Colon (tissue), 2 donors: ENCODE measurements at regions not wholly inside any gene's neighbourhood (a gene's known extent, or its start where the extent isn't known, plus 50 kb on each side); places are given as distances from the start of the nearest gene placed in this dataset.

ENCODE experiments used
- FAIRE-seq: peaks from 2 replicates; lab custom pipeline; 2012; peaks lifted over from hg19 to GRCh38; lab: Jason Lieb, UNC
- donor health status: control.
- donor health status: control.

DNA sequence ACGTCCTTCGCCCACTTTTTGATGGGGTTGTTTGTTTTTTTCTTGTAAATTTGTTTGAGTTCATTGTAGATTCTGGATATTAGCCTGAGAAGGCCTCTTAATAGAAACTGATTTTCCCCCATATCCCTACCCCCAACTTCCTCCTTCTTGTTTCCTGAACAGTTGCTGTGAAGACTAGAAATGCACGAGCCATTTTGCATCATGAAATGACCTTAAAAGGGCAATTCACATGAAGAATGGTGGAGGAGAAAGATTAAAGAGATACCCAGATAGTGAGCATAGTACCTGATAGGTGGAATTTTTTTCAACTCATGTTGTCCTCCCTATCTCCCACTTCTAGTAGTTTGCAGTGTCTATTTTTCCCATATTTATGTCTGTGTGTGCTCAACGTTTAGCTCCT, 55.2 kb upstream of the KCNH8 start:
- no peak for FAIRE-seq

DNA sequence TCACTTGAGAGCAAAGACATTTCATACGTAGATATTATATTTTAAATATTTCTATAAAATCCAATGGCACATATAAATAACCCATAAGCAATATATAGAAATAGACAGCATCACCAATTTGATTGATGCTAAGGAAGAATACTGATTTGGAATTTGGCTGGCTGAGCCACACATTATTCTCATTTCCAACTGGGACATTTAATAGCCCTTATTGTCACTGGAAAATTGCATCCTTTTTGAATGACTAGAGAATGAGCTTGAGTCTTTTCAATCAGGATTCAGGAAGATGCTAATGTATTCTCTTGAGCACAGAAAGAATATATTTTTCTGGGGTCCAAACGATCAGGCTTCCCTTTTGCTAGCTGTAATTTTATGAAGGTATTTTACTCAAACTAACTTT, 70.9 kb upstream of the KCNH8 start:
- FAIRE-seq = no peak

DNA sequence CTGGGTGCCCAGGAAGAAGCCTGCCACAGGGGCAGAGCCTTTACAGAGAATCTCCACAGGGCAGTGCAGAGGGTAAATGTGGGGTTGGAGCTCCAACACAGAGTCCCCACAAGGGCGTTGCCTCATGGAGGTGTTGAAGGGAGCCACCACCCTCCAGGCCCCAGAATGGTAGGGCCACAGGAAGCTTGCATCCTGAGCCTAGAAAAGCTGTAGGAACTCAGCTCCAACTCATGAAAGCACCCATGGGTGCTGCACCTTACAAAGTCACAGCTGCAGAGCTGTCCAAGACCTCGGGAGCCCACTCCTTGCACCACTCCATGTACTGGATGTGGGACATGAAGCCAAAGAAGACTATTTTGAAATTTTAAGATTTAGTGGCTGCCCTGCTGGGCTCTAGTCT, 73.3 kb upstream of the KCNH8 start:
- no peak for FAIRE-seq

DNA sequence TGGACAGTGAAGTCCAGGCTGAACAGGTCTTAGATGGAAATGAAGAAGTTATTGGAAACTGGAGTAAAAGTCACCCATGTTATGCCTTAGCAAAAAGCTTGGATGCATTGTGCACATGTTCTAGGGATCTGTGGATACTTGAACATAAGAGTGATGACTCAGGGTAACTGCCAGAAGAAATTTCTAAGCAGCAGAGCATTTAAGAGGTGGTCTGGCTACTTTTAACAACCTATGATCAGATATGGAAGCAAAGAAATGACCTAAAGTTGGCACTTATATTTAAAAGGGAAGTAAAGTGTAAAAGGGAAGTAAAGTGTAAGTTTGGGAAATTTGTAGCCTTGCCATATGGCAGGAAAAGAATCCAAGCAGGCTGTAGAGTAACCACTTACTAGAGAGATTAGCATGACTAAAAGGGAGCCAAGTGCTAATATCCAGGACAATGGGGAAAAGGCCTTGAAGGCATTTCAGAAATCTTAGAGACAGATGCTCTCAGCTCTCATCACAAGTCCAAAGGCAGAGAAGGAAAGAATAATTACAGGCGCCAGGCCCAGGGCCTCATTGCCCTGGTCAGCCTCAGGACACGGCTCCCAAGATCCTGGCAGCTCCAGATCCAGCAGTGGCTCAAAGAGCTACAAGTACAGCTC, 73.9 kb upstream of the KCNH8 start:
- FAIRE-seq = no peak

DNA sequence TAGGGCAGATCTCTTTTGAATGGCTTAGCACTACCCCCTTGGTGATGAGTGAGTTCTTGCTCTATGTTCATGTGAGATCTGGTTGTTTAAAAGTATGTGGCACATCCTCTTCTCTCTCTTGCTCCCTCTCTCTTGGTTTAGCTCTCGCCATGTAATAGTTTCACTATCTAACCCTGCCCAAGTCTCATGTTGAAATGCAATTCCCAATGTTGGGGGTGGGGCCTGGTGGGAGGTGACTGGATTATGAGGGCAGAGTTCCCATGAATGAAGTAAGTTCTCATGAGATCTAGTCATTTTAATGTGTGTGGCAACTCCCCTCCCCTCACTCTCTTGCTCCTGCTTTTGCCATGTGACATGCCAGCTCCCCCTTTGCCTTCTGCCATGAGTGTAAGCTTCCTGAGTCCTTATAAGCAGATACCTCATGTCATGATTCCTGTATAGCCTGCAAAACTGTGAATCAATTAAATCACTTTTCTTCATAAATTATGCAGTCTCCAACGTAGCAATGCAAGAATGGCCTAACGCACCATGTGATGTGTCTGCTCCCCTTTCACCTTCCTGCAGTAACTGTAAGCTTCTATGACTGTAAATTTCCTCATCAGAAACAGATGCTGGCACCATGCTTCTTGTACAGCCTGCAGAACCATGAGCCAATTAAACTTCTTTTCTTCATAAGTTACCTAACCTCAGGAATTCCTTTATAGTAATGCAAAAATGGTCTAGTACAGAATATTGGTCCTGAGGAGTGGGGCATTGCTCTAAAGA, 74.8 kb upstream of the KCNH8 start:
- FAIRE-seq = no peak

DNA sequence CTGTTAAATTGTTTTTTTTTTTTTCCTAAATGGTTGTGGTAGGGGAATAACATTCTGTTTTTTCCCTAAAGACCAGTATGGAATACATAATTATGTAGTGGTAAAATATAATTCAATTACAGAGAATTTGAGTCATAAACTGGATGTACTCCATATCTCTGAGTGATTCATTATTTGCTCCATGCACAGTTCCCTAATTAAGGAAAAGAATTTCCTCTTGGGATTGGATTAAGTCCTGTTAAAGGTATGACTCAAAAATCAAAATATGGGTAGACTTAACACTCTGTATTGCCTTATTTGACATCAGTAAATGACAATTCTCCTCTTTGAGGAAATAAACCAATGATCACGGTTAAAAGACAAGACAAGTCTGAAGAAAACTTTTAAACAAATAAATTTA, 78.0 kb upstream of the KCNH8 start:
- FAIRE-seq = no peak

DNA sequence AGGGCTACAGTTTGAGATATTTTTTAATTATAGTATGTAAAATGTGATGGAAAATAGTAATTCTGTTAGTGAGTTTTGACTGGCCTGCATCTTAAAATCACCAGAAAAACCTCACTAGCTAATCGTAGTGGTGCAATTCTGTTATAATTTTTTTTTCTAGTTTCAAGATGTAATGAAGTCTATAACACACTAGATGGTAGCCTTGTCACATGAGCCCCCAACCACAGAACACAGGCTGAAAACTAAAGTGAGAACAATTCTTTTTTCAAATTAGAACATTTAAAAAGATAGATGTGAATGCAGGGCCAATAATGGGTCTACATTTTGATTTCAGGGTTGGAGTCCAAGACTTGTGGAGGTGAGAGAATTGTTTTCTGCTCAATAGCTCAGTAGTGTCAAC, 83.3 kb upstream of the KCNH8 start:
- FAIRE-seq = no peak

DNA sequence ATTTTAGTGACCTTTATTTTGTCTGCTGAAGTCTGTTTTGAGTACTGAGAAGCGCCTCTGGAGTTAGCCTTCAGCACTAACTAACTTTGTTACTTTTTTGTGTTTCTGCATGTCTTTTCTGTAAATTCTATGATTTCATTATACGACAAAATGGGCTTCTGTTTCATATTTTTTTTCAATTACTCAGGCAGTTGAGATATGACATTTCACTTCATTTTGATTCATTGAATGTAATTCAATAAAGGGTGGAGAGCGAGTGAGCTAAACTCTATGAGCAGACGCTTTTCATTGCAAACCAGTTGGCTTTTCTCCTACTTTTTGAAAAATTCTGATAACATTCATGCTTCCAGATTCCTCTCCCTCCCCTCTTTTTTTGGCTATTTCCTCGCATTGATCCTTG, 84.4 kb upstream of the KCNH8 start:
- no peak for FAIRE-seq

DNA sequence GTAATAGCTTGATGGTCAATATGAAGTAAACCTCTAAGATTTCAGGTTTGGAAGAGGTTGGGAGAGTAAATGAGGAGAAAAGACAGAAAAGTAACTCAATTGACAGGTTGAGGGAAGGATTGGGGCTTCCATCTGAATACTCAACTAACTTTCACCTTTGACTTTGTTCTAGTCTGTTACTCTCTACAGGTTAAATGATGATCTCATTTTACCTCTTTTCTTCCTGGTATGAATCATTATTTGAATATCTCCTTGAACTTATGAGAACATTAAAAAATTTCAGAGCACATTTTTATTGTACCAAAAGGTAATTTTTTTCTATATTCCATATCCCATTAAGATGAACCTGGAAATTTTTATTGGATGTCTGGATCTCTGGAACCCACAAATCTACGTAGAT, 87.9 kb upstream of the KCNH8 start:
- FAIRE-seq = no peak

DNA sequence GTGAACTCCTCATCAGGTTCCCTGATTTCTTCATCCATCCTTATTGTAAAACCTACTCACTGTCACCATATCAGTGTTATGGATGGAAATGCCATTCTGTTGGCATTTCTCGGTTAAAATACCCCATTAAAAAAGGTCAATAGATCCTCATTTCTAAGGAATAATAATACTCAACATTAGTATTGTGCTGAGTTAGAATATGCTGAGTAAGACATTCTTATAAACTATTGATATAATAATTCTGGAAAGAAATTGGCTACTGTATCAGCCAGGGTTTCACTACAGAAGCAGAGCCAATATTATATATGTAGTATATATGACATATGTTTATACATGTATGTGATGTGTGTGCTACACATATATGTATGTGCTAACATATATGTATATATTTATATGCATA, 95.4 kb upstream of the KCNH8 start:
- no peak for FAIRE-seq

DNA sequence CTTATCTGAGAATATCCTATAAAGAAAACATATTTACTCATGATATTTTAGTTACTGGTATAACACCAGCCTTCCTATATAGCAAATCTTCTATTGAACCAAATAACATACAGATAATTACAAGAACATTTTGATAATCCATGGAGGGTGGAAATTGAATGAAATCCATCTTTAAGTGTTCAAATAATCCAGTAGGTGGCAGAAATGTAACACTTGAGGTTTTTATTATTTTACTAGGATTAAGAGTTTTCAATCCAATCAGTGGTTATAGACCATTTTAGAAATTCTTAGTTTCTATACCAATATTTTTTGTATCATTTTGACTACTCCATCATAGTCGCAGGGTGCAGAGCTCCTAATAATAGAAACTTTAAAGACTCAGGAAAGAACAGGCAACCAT, 101.9 kb upstream of the KCNH8 start:
- no peak for FAIRE-seq

DNA sequence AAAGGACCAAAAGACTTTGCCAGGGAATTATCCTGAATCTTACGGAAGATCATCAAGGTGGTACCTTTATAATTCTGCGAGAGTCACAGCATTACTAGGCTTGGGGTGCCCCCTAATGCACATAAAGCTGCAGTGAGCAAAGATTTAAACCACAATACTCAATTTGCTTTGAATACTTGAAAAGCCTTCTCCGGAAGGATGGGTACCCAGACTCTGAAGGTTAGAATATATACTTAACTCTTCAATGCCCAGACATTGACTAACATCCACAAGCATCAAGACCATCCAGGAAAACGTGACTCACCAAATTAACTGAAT, 117.8 kb upstream of the KCNH8 start:
- no peak for FAIRE-seq

DNA sequence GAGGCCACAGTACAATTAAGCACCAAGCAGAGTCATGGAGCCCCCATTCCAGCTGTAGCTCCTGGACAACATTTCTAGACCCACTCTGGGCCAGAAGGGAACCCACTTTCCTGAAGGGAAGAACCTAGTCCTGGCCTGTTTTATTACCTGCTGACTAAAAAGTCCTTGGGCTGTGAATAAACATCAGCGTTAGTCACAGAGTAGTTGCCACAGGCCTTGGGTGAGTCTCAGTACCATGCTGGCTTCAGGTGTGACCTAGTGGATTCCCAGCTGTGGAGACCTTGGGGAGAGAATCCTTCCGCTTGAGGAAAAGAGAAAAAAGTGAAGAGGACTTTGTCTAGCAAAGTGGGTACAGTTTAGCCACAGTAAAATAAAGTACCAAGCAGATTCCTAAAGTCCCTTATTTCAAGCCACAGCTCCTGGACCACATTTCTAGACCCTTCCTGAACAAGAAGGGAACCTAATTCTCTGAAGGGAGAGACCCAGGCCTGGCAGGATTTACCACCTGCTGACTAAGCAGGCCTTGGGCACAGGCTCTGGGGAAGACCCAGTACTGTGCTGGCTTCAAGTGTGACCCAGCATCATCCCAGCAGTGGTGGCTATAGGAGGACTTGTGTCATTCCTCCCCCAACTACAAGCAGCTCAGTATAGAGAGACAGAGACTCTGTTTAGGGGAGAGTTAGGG, 118.3 kb upstream of the KCNH8 start:
- FAIRE-seq = no peak

DNA sequence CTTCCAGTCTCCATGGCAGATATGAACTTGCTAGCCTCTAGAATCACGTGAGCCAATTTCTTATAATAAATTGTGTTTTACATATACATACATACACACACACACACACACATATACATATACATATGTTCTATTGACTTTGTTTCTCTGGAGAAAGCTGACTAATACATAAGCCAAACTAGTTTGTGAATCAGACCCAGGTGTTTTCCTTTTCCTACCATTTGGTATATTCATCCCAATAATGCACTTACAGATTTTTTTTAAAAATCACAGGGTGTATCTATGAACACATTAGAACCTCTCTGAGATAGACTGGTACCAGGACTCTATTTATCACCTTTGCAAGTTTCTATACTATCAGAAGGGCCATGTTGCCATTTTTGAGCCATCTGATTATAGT, 122.9 kb upstream of the KCNH8 start:
- FAIRE-seq = no peak

DNA sequence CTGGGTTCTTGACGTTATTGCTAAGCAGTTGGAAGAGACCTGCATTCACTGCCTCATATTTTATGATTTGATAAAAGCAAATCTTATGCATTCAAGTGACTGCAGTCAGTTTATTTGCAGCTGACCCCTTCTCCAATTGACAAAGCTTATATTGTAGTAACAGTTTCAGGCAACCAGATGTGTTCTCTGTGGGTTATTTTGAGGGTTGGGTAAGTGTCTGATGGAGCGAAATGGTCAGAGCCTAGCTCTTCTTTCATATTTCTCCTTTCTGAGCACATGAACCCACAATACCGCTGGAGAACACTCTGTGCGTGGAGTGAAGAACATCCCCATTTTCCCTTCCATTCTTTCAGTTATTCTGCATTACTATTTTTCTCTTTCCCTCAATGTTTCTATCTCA, 125.8 kb upstream of the KCNH8 start:
- no peak for FAIRE-seq

DNA sequence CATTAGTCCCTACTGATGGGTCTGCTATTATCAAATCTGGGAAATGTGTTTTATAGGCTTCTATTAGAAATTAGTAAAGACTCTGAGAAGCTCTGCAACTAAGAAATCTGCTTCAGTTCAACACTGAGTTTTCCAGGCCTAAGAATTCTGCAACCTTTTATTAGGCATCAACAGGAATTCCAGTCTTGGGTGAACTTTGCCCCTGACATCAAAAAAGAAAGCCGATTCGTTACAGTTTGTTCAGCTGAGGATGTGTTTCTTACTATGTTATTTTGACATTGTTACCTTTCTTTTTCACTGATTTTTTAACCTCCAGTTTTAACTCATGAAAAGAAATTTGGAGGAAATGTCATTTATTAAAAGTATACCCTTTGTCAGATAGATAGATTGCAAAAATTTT, 131.5 kb upstream of the KCNH8 start:
- FAIRE-seq = no peak

DNA sequence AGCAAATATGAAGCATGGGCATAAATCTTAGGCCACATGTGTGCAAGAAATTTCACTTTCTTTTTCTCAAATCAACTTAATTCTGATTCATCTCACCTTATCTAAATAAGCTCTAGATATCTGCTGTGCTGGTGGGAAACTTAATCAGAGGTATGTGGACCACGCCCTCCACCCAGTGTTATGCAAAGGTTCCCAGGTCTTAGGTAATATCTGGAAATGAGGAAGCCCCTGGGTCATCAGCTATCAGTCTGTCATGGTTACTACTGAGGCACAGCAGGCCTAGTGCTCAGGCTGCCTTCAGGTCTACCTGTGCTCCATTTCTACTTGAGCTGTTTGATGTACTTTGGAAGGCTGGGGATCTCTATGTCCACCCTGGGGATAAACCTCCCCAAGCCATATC, 134.4 kb upstream of the KCNH8 start:
- no peak for FAIRE-seq

DNA sequence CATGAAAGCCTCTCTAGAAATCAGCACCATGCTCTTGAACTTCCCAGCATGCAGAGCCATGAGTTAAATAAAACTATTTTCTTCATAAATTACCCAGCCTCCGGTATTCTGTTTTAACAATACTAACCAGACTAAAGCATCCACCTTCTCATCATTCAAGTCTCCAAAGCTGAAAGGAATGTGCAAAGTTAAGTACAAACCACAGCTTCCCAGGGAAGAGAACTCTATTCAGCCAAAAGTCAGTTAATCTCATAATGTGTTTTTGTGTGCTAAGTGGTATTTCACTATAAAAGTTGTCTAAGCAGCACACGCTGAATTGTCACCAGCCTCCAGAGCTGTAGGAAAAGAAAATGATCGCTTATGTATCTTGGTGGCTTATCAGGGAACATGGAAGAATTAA, 135.5 kb upstream of the KCNH8 start:
- FAIRE-seq = no peak

DNA sequence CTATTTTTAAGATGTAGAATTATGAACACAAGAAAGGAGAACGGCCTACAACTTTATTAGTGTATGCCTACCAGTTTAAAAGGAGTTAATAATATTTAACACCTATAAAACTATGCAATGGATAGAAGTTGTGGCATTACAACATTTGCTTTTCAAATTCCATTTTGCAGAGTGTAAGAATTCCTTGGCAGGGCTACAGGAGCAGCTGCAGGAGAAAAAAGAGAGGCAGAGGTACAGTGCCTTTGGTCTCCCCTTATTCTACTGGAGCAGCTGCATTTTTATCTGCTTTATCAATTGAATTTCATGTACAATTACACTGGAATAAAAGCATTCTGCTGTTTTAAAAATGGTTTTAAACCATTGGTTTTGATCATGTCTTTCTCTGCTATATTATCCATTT, 145.7 kb upstream of the KCNH8 start:
- no peak for FAIRE-seq

DNA sequence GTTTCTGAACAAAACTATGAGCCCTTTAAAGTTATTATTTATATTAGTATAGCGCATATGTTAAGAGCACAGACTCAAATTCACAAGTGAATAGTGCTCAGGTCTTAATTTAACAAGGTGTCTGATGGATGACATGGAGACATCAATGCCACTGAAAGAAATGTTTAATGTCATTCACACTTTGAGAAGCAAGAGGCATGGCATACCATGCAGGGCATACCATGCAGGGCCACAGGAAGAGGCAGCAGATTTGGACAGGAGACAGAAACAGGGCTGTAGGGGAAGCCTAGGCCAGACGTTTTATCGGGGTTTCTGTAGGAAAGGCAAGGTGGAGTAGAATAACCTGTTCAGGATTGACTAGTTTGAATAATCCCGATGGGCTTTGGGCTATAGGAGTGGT, 150.2 kb upstream of the KCNH8 start:
- FAIRE-seq = no peak

DNA sequence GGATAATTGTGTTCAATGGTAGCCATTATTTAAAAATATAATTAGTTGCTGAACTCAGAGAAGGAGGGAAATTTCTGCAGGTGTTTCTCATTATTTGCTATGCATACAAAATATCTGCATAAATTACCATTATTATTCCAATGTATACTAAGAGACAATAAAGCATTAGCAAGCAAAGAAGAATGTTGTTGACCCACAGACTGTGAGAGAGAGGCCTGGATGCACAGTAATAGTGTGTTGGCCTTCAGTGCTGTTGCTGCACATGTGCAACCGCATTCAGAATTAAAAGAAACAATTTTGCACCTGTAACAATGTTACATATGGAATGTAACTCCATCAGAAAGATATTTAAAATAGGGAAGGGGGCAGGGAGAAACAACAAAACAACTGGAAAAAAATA, 155.6 kb upstream of the KCNH8 start:
- no peak for FAIRE-seq

DNA sequence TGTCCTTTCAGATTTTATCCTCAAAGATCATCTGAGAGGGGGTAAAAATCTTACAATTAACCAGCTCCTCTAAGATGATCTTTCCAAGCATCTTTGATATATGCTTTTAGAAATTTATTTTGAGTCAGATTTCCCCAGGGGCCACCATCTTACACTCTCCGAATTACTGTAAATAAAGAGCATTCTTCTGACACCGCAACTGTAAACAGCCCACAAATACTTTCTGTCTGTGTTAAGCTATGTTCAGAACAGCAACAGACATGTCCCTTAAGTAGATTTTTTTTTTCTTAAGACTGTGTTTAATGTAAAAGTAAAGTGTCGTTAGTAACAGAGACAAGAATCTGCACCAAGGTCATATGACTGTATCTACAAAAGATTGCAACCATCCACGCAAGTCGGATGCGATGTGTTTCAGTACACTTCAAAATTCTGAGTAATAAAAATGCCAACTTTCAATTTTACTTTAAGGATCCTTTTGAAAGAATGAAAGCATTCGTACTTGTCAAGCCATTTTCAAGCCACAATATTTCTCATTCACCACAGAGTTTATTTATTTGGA, 159.0 kb upstream of the KCNH8 start:
- no peak for FAIRE-seq

DNA sequence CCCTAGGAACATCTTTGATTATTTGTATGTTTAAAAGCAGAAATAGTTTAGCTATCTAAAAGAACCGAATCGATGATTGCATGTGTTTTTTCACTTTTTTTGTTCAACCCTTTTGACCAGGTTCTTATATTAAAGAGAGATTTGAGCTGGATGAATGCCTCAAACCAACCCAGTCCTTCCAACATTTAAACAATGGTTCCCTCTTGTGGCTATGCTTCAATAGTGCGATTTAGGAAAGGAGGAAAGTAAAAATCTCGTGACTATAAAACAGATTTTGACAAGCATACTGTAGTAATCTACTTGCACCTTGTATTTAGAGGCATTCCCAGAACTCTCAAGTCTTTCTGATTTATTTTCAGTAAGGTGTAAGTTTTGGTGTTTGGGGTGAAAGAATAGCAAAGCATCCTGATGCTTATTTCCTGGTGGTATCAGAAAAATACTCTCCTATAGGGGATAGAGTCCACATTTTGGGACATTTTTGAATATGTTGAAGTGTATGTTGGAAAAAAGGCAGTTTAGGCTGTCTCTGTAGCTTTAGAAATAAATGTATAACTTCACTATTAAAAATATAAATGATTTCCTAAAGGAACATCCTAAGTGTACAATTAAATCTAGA, 159.6 kb upstream of the KCNH8 start:
- FAIRE-seq = no peak
